ENCODE measurements at regions not wholly inside any gene's neighbourhood (a gene's known extent, or its start where the extent isn't known, plus 50 kb on each side); places are given as distances from the start of the nearest gene placed in this dataset.
A peak's percentile ranks its signal among the peaks of the same experiment; 100 is the strongest.
"Not testable (repeated sequence)": the region's sequence is repeated elsewhere in the genome, so short reads cannot be mapped to it uniquely, and the experiment has no call there.

GRCh38 chr12:84397263-84397662, 515.3 kb downstream of the SLC6A15 start:
- TF ChIP-seq CTCF (IDR thresholded peaks at IDR 0.05; ENCODE audit: low read depth, low read length, missing control alignments): no peak
- no peak overlapping the region for H3K4me3 ChIP-seq (replicated peaks; ENCODE audit: low read depth, low read length)
- no peak for DNase-seq (ENCODE audit: extremely low read depth, low read depth)

- H3K4me3 ChIP-seq (replicated peaks; ENCODE audit: low read depth, low read length); DNase-seq (ENCODE audit: extremely low read depth, low read depth): not testable (repeated sequence)
Observed at GRCh38 chr12:84391176-84391575, 521.4 kb downstream of the SLC6A15 start.

GRCh38 chr12:84384384-84384783, 528.2 kb downstream of the SLC6A15 start:
- no peak for DNase-seq (ENCODE audit: extremely low read depth, low read depth)
- H3K4me3 ChIP-seq (replicated peaks; ENCODE audit: low read depth, low read length): no peak overlapping the region
- TF ChIP-seq CTCF (IDR thresholded peaks at IDR 0.05; ENCODE audit: low read depth, low read length, missing control alignments): no peak

GRCh38 chr12:84382486-84382885, 530.1 kb downstream of the SLC6A15 start:
- not testable (repeated sequence) for H3K4me3 ChIP-seq (replicated peaks; ENCODE audit: low read depth, low read length)
- DNase-seq (ENCODE audit: extremely low read depth, low read depth): peak; percentile 16

- no peak for DNase-seq (ENCODE audit: extremely low read depth, low read depth)
- TF ChIP-seq CTCF (IDR thresholded peaks at IDR 0.05; ENCODE audit: low read depth, low read length, missing control alignments): no peak
- H3K4me3 ChIP-seq (replicated peaks; ENCODE audit: low read depth, low read length): no peak overlapping the region
Observed at GRCh38 chr12:84376320-84376719, 536.3 kb downstream of the SLC6A15 start.

- no peak overlapping the region for H3K4me3 ChIP-seq (replicated peaks; ENCODE audit: low read depth, low read length)
- DNase-seq (ENCODE audit: extremely low read depth, low read depth): no peak
- TF ChIP-seq CTCF (IDR thresholded peaks at IDR 0.05; ENCODE audit: low read depth, low read length, missing control alignments): no peak
Observed at GRCh38 chr12:84375449-84376170, 537.0 kb downstream of the SLC6A15 start.

GRCh38 chr12:84362552-84362897, 550.1 kb downstream of the SLC6A15 start:
- no peak for TF ChIP-seq CTCF (IDR thresholded peaks at IDR 0.05; ENCODE audit: low read depth, low read length, missing control alignments)
- no peak for DNase-seq (ENCODE audit: extremely low read depth, low read depth)
- no peak overlapping the region for H3K4me3 ChIP-seq (replicated peaks; ENCODE audit: low read depth, low read length)
